ENCODE measurements at regions not wholly inside any gene's neighbourhood (a gene's known extent, or its start where the extent isn't known, plus 50 kb on each side); places are given as distances from the start of the nearest gene placed in this dataset.
A peak's percentile ranks its signal among the peaks of the same experiment; 100 is the strongest.
"Not testable (repeated sequence)": the region's sequence is repeated elsewhere in the genome, so short reads cannot be mapped to it uniquely, and the experiment has no call there.

GRCh38 chr11:101292661-101293240, 163.1 kb upstream of the PGR start:
- DNase-seq (ENCODE audit: low spot score), result no peak

GRCh38 chr11:101291279-101291678, 161.7 kb upstream of the PGR start:
- DNase-seq (ENCODE audit: low spot score), result no peak

- DNase-seq (ENCODE audit: low spot score), result no peak
Observed at GRCh38 chr11:101288392-101288791, 158.8 kb upstream of the PGR start.

GRCh38 chr11:101279728-101280127, 150.1 kb upstream of the PGR start:
- DNase-seq (ENCODE audit: low spot score), result no peak

- DNase-seq (ENCODE audit: low spot score), result no peak
Observed at GRCh38 chr11:101278286-101278685, 148.7 kb upstream of the PGR start.

GRCh38 chr11:101277036-101277435, 147.4 kb upstream of the PGR start:
- no peak for DNase-seq (ENCODE audit: low spot score)

- DNase-seq (ENCODE audit: low spot score), result no peak
Observed at GRCh38 chr11:101269990-101270660, 140.5 kb upstream of the PGR start.

- peak; percentile 2 for DNase-seq (ENCODE audit: low spot score)
Observed at GRCh38 chr11:101269390-101269789, 139.8 kb upstream of the PGR start.

- DNase-seq (ENCODE audit: low spot score), result no peak
Observed at GRCh38 chr11:101267654-101268053, 138.0 kb upstream of the PGR start.

- no peak for DNase-seq (ENCODE audit: low spot score)
Observed at GRCh38 chr11:101264306-101264705, 134.7 kb upstream of the PGR start.

GRCh38 chr11:101262995-101263394, 133.4 kb upstream of the PGR start:
- no peak for DNase-seq (ENCODE audit: low spot score)

GRCh38 chr11:101262258-101262657, 132.6 kb upstream of the PGR start:
- DNase-seq (ENCODE audit: low spot score), result no peak

GRCh38 chr11:101255036-101255435, 125.4 kb upstream of the PGR start:
- DNase-seq (ENCODE audit: low spot score), result no peak

- DNase-seq (ENCODE audit: low spot score), result no peak
Observed at GRCh38 chr11:101254037-101254436, 124.4 kb upstream of the PGR start.

GRCh38 chr11:101245635-101246034, 116.0 kb upstream of the PGR start:
- not testable (repeated sequence) for DNase-seq (ENCODE audit: low spot score)

GRCh38 chr11:101245081-101245480, 115.5 kb upstream of the PGR start:
- not testable (repeated sequence) for DNase-seq (ENCODE audit: low spot score)

- DNase-seq (ENCODE audit: low spot score), result no peak
Observed at GRCh38 chr11:101241160-101241795, 111.7 kb upstream of the PGR start.

- not testable (repeated sequence) for DNase-seq (ENCODE audit: low spot score)
Observed at GRCh38 chr11:101231207-101231834, 101.7 kb upstream of the PGR start.

- DNase-seq (ENCODE audit: low spot score), result no peak
Observed at GRCh38 chr11:101226617-101227016, 97.0 kb upstream of the PGR start.

GRCh38 chr11:101224221-101224620, 94.6 kb upstream of the PGR start:
- DNase-seq (ENCODE audit: low spot score), result no peak

- not testable (repeated sequence) for DNase-seq (ENCODE audit: low spot score)
Observed at GRCh38 chr11:101218091-101218490, 88.5 kb upstream of the PGR start.

- not testable (repeated sequence) for DNase-seq (ENCODE audit: low spot score)
Observed at GRCh38 chr11:101216091-101216490, 86.5 kb upstream of the PGR start.

- no peak for DNase-seq (ENCODE audit: low spot score)
Observed at GRCh38 chr11:101215069-101215468, 85.5 kb upstream of the PGR start.
